OCI-LY1 (cell line): ENCODE measurements at regions not wholly inside any gene's neighbourhood (a gene's known extent, or its start where the extent isn't known, plus 50 kb on each side); places are given as distances from the start of the nearest gene placed in this dataset.

ENCODE experiments used
- H2AFZ ChIP-seq: fragments of 200-600 bp; sonication (generic), shearing (Covaris generic); 2 replicates; pipeline ENCODE4 v1.6.0; 2014; ENCODE audit warnings: antibody characterized with exemption, mild to moderate bottlenecking, low read length
- H3F3A ChIP-seq: fragments of 200-600 bp; sonication (generic), shearing (Covaris generic); 2 replicates; pipeline ENCODE4 v1.6.0; 2014; ENCODE audit warnings: mild to moderate bottlenecking, antibody characterized with exemption, low read length, moderate library complexity; ENCODE audit not compliant: insufficient read depth
- H3K27ac ChIP-seq: fragments of 200-600 bp; sonication (generic); 2 replicates; pipeline ENCODE4 v1.5.1; 2014; ENCODE audit warnings: low read length, mixed run types, mild to moderate bottlenecking, low read depth; ENCODE audit not compliant: poor library complexity, severe bottlenecking
- H3K27me3 ChIP-seq: fragments of 200-600 bp; sonication (generic); 2 replicates; pipeline ENCODE4 v1.6.0; 2014; ENCODE audit warnings: antibody characterized with exemption, mild to moderate bottlenecking, low read length, moderate library complexity; ENCODE audit not compliant: insufficient read depth
- H3K36me3 ChIP-seq: fragments of 200-600 bp; sonication (generic); 2 replicates; pipeline ENCODE4 v1.6.1; 2014; ENCODE audit warnings: mild to moderate bottlenecking, antibody characterized with exemption, low read length, moderate library complexity, mixed read lengths; ENCODE audit not compliant: insufficient read depth
- H3K4me1 ChIP-seq: fragments of 200-600 bp; sonication (generic); 2 replicates; pipeline ENCODE4 v1.5.1; 2014; ENCODE audit warnings: mild to moderate bottlenecking, low read length, moderate library complexity; ENCODE audit not compliant: insufficient read depth, severe bottlenecking
- H3K4me2 ChIP-seq: fragments of 200-600 bp; sonication (generic), shearing (Covaris generic); 2 replicates; pipeline ENCODE4 v1.6.1; 2014; ENCODE audit warnings: low read length
- H3K4me3 ChIP-seq: fragments of 200-600 bp; sonication (generic); 2 replicates; pipeline ENCODE4 v1.5.1; 2014; ENCODE audit warnings: low read length, low read depth, mild to moderate bottlenecking, mixed read lengths; ENCODE audit not compliant: poor library complexity, severe bottlenecking
- H3K79me2 ChIP-seq: fragments of 200-600 bp; shearing (Covaris generic); 2 replicates; pipeline ENCODE4 v1.6.1; 2016; ENCODE audit warnings: mixed run types, low read length, mixed read lengths; ENCODE audit not compliant: insufficient read depth
- H3K9ac ChIP-seq: fragments of 200-600 bp; sonication (generic), shearing (Covaris generic); 2 replicates; pipeline ENCODE4 v1.6.1; 2014; ENCODE audit warnings: mild to moderate bottlenecking, low read length, mixed read lengths
- H3K9me2 ChIP-seq: fragments of 200-600 bp; sonication (generic), shearing (Covaris generic); 2 replicates; pipeline ENCODE4 v1.6.1; 2014; ENCODE audit warnings: low read depth, mild to moderate bottlenecking, low read length, mixed read lengths
- H3K9me3 ChIP-seq: fragments of 200-600 bp; shearing (Covaris generic); 2 replicates; pipeline ENCODE4 v1.6.1; 2014; ENCODE audit warnings: low read length, mixed read lengths
- H4K20me1 ChIP-seq: fragments of 200-600 bp; sonication (generic), shearing (Covaris generic); 2 replicates; pipeline ENCODE4 v1.6.0; 2016; ENCODE audit warnings: mild to moderate bottlenecking, low read length; ENCODE audit not compliant: insufficient read depth
- CTCF ChIP-seq: fragments of 200-600 bp; sonication (generic), shearing (Covaris generic); IDR thresholded peaks from 2 replicates; pipeline ENCODE4 v1.5.1; 2017; ENCODE audit warnings: mild to moderate bottlenecking, antibody characterized with exemption, low read length, moderate library complexity, mixed read lengths
- EZH2 ChIP-seq: fragments of 200-600 bp; sonication (generic), shearing (Covaris generic); IDR thresholded peaks from 2 replicates; pipeline ENCODE4 v1.8.0; 2017; ENCODE audit warnings: borderline replicate concordance, mixed run types, mild to moderate bottlenecking, antibody characterized with exemption, low read length, moderate library complexity, mixed read lengths

GRCh38 chr14:65238456-65238855 is 136.1 kb upstream of the MAX start:
- Histone ChIP-seq H3F3A (no peaks in the 10 kb centered on the region), H4K20me1 (no peaks in the 10 kb centered on the region), H3K9me3 (no peaks in the 10 kb centered on the region), H3K36me3 (no peaks in the 10 kb centered on the region; the same call in 1 of the 2 replicates), H3K4me1 (peaks cover 6% of the 10 kb centered on the region), H3K27ac (no peak overlapping the region), H3K79me2 (no peaks in the 10 kb centered on the region), H3K9me2 (no peaks in the 10 kb centered on the region), H3K4me2 (no peak overlapping the region), H3K9ac (no peak overlapping the region), H3K27me3 (no peaks in the 10 kb centered on the region), H2AFZ (no peak overlapping the region), H3K4me3 (no peak overlapping the region)
- TF ChIP-seq CTCF (no peak), EZH2 (no peak)

- Histone ChIP-seq H3K9ac (no peak overlapping the region), H3K27me3 (no peaks in the 10 kb centered on the region), H3K36me3 (no peaks in the 10 kb centered on the region; the same call in 1 of the 2 replicates), H3F3A (no peaks in the 10 kb centered on the region), H3K4me3 (no peak overlapping the region), H4K20me1 (no peaks in the 10 kb centered on the region), H2AFZ (no peak overlapping the region), H3K27ac (no peak overlapping the region), H3K79me2 (no peaks in the 10 kb centered on the region), H3K9me3 (no peaks in the 10 kb centered on the region), H3K4me2 (no peak overlapping the region), H3K9me2 (no peaks in the 10 kb centered on the region), H3K4me1 (peaks cover 15% of the 10 kb centered on the region)
- TF ChIP-seq EZH2, result no peak
- TF ChIP-seq CTCF, result no peak
These were observed 137.0 kb upstream of the MAX start for GRCh38 chr14:65239143-65239937.

- H3K4me3 ChIP-seq, result no peak overlapping the region
- no peak overlapping the region for H3K4me2 ChIP-seq
- H3K9ac ChIP-seq, result no peak overlapping the region
- no peaks in the 10 kb centered on the region for H4K20me1 ChIP-seq
- no peaks in the 10 kb centered on the region; the same call in 1 of the 2 replicates for H3K36me3 ChIP-seq
- TF ChIP-seq CTCF (no peak), EZH2 (no peak)
- H3K4me1 ChIP-seq, result peaks cover 17% of the 10 kb centered on the region
- no peak overlapping the region for H2AFZ ChIP-seq
- no peaks in the 10 kb centered on the region for H3K9me3 ChIP-seq
- no peaks in the 10 kb centered on the region for H3F3A ChIP-seq
- no peaks in the 10 kb centered on the region for H3K9me2 ChIP-seq
- H3K27ac ChIP-seq, result no peak overlapping the region
- no peaks in the 10 kb centered on the region for H3K27me3 ChIP-seq
- H3K79me2 ChIP-seq, result no peaks in the 10 kb centered on the region
These were observed 137.6 kb upstream of the MAX start for GRCh38 chr14:65239938-65240296.
